H1 (cell line): ENCODE measurements at regions not wholly inside any gene's neighbourhood (a gene's known extent, or its start where the extent isn't known, plus 50 kb on each side); places are given as distances from the start of the nearest gene placed in this dataset.

Experiments
- CTCF ChIP-seq, 3 experiments: IDR thresholded peaks; 1 replicate in 2 of 3; 2 replicates in 1 of 3; pipeline versions ENCODE4 v1.5.1 to v1.6.1; 2011; ENCODE audit warnings: low read length in 3 of 3, mild to moderate bottlenecking in 3 of 3, inconsistent platforms in 2 of 3, low read depth in 1 of 3, moderate library complexity in 1 of 3; ENCODE audit not compliant: insufficient read depth in 1 of 3; ENCODE audit errors: control extremely low read depth in 1 of 3
- JUN ChIP-seq: IDR thresholded peaks from 2 replicates; pipeline ENCODE4 v1.6.1; 2011; ENCODE audit warnings: low read depth, mild to moderate bottlenecking, improper control_type of control experiment, low read length
- USF2 ChIP-seq: IDR thresholded peaks from 2 replicates; pipeline ENCODE4 v1.6.1; 2011; ENCODE audit warnings: low read length, improper control_type of control experiment

DNA sequence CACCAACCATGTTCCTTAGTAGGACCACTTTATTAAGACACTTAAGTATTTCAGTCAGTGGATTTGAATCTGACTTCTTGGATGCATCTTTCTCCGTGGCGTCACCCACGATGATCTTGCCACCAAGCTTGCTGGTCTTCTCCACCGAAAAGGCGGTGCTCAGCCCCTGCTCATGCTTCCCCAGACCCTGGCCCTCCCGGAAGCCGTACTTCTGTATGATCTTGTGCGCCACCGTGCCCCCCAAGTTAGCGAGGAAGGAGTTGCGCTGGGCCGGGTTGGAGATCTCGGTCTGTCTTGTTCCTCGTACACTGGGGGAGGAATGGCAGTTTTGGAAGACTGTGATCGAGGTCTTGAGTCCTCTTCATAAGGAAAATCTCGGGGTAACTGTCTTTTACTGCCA is 213.4 kb upstream of the NANOGP8 start (continued):
- TF ChIP-seq USF2 (no peak), JUN (no peak), CTCF (IDR thresholded peaks at IDR 0.05; ENCODE audit: control extremely low read depth in 1 of 3, insufficient read depth in 1 of 3, low read depth in 1 of 3, low read length in 3 of 3) (no peak)
